Small intestine (tissue), 7 donors: ENCODE measurements at regions not wholly inside any gene's neighbourhood (a gene's known extent, or its start where the extent isn't known, plus 50 kb on each side); places are given as distances from the start of the nearest gene placed in this dataset.
"Not testable (repeated sequence)": the region's sequence is repeated elsewhere in the genome, so short reads cannot be mapped to it uniquely, and the experiment has no call there.

Experiments
- DNase-seq, 2 donors: peaks; one replicate each; pipeline versions ENCODE4 v3.0.0 to v3.0.0-alpha.2; 2013
- FAIRE-seq: peaks from 2 replicates; lab custom pipeline; 2012; peaks lifted over from hg19 to GRCh38; lab: Jason Lieb, UNC
- H3K27ac ChIP-seq, 3 donors: one replicate each; pipeline ENCODE4 v1.5.1; 2013; ENCODE audit warnings: low read length in 2 of 3, mild to moderate bottlenecking in 2 of 3, control low read depth in 1 of 3, inconsistent platforms in 1 of 3, low read depth in 1 of 3, moderate library complexity in 1 of 3
- H3K27me3 ChIP-seq, 3 donors: one replicate each; pipeline ENCODE4 v1.6.1; 2013; ENCODE audit warnings: low read length in 3 of 3, inconsistent platforms in 1 of 3; ENCODE audit not compliant: control insufficient read depth in 3 of 3, insufficient read depth in 3 of 3
- H3K36me3 ChIP-seq, 3 donors: one replicate each; pipeline ENCODE4 v1.6.1; 2013; ENCODE audit warnings: low read length in 3 of 3, inconsistent platforms in 1 of 3, low read depth in 1 of 3, mild to moderate bottlenecking in 1 of 3, moderate library complexity in 1 of 3; ENCODE audit not compliant: control insufficient read depth in 3 of 3, insufficient read depth in 2 of 3
- H3K4me1 ChIP-seq, 3 donors: one replicate each; pipeline ENCODE4 v1.6.1; 2013; ENCODE audit warnings: low read length in 2 of 3, inconsistent platforms in 1 of 3, low read depth in 1 of 3, mild to moderate bottlenecking in 1 of 3, moderate library complexity in 1 of 3; ENCODE audit not compliant: control insufficient read depth in 3 of 3, insufficient read depth in 2 of 3
- H3K4me3 ChIP-seq, 3 donors: one replicate each; pipeline ENCODE4 v1.5.1; 2013; ENCODE audit warnings: low read length in 3 of 3, control low read depth in 1 of 3, inconsistent platforms in 1 of 3, low read depth in 1 of 3, mild to moderate bottlenecking in 1 of 3, moderate library complexity in 1 of 3
- H3K9me3 ChIP-seq, 2 donors: one replicate each; pipeline ENCODE4 v1.6.1; 2013; ENCODE audit warnings: low read depth in 1 of 2, low read length in 1 of 2; ENCODE audit not compliant: control insufficient read depth in 2 of 2, insufficient read depth in 1 of 2
- WGBS, 3 donors: extraction: QIAGEN DNeasy Blood & Tissue Kit; methylation state at CpG; one replicate each; pipeline ENCODE4 v1.1.7; 2013; 5-methylcytosine and 5-hydroxymethylcytosine counted together
- donor health status: healthy with polysubstance abuse.
- donor health status: control.
- donor health status: control.
- donor health status: Bipolar disorder and iron deficiency.
- donor health status: healthy.

- 63 to 85% (median 79%) methylated on average over 1 of the region's 1 CpG for WGBS, 3 donors
- DNase-seq: no peak
- no peaks in the 10 kb centered on the region for H3K27me3 ChIP-seq
- no peaks in the 10 kb centered on the region for H3K9me3 ChIP-seq
- H3K27ac ChIP-seq: no peak overlapping the region
- no peaks in the 10 kb centered on the region for H3K36me3 ChIP-seq
- no peak for FAIRE-seq
- H3K4me3 ChIP-seq: no peak overlapping the region
- H3K4me1 ChIP-seq: no peaks in the 10 kb centered on the region
These were observed 138.6 kb upstream of the RASA1 start for GRCh38 chr5:87129046-87129445.

DNA sequence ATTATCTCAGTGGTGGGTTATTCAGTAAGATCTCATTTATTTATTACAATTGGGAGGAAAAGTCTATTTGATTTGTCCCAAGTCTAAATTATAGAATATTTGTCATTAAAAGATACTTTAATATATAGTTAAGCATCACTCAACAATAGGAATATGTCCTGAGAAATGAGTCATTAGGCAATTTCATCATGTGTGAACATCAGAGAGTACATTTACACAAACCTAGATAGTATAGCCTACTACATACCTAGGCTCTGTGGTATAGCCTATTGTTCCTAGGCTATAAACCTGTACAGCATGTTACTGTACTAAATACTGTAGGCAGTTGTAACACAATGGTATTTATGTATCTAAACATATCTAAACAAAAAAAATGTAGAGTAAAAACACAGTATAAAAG is 135.0 kb upstream of the RASA1 start:
- H3K4me3 ChIP-seq: no peak overlapping the region
- FAIRE-seq: no peak
- H3K9me3 ChIP-seq: no peaks in the 10 kb centered on the region
- no peaks in the 10 kb centered on the region for H3K27me3 ChIP-seq
- no peaks in the 10 kb centered on the region for H3K36me3 ChIP-seq
- DNase-seq: no peak
- no peak overlapping the region for H3K27ac ChIP-seq
- no peaks in the 10 kb centered on the region for H3K4me1 ChIP-seq

- H3K36me3 ChIP-seq, H3K4me1 ChIP-seq, H3K27me3 ChIP-seq, DNase-seq, H3K4me3 ChIP-seq, H3K9me3 ChIP-seq, H3K27ac ChIP-seq, FAIRE-seq: not testable (repeated sequence)
These were observed 133.2 kb upstream of the RASA1 start for GRCh38 chr5:87134513-87134912.

DNA sequence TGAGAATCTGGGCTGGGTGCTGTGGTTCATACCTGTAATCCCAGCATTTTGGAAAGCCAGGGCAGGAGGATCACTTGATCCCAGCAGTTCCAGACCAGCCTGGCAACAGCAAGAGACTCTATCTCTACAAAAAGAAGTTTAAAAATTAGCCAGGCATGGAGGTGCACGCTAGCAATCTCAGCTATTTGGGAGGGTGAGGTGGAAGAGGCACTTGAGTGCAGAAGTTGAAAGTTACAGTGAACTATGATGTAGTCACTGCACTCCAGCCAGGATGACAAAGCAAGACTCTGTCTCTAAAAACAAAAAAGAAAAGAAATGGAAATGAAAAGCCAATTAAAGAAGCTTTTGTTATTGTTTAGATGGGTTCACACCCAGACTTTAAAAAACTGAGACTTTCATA is 131.6 kb upstream of the RASA1 start:
- DNase-seq (no peak), FAIRE-seq (no peak)
- Histone ChIP-seq H3K4me1 (no peaks in the 10 kb centered on the region), H3K36me3 (no peaks in the 10 kb centered on the region), H3K4me3 (no peak overlapping the region), H3K27ac (no peak overlapping the region), H3K27me3 (no peaks in the 10 kb centered on the region), H3K9me3 (no peaks in the 10 kb centered on the region)
- WGBS, 3 donors: 25 to 56% (median 29%) methylated on average over 1 of the region's 1 CpG

GRCh38 chr5:87136733-87137132 is 130.9 kb upstream of the RASA1 start:
- H3K27me3 ChIP-seq: no peaks in the 10 kb centered on the region
- FAIRE-seq (no peak), DNase-seq (no peak)
- 93 to 100% (median 94%) methylated on average over 1 of the region's 1 CpG for WGBS, 3 donors
- H3K4me1 ChIP-seq: no peaks in the 10 kb centered on the region
- no peaks in the 10 kb centered on the region for H3K36me3 ChIP-seq
- H3K9me3 ChIP-seq: no peaks in the 10 kb centered on the region
- no peak overlapping the region for H3K4me3 ChIP-seq
- no peak overlapping the region for H3K27ac ChIP-seq

DNA sequence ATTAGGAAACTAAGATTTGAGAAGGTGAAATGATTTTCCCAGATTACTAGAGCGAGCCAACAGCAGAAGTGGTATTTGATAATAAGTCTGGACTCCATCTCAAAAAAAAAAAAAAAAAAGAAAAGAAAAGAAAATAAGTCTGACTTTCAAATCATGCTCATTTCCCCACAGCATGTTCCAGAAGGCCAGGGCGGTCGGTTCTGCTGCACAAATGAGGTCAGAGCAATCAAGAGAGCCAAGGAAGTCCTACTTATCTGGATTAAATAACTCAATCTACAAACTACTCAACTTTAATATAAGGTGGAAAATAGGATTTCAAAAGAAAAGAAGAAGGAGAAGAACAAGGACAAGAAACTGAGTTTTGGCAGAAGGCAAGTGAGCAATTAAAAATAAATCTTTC is 130.4 kb upstream of the RASA1 start:
- H3K27me3 ChIP-seq: no peaks in the 10 kb centered on the region
- FAIRE-seq: no peak
- 70 to 83% (median 77%) methylated on average over 3 of the region's 3 CpGs for WGBS, 3 donors
- H3K4me1 ChIP-seq: no peaks in the 10 kb centered on the region
- no peak overlapping the region for H3K4me3 ChIP-seq
- DNase-seq: no peak
- H3K27ac ChIP-seq: no peak overlapping the region
- H3K36me3 ChIP-seq: no peaks in the 10 kb centered on the region
- no peaks in the 10 kb centered on the region for H3K9me3 ChIP-seq

DNA sequence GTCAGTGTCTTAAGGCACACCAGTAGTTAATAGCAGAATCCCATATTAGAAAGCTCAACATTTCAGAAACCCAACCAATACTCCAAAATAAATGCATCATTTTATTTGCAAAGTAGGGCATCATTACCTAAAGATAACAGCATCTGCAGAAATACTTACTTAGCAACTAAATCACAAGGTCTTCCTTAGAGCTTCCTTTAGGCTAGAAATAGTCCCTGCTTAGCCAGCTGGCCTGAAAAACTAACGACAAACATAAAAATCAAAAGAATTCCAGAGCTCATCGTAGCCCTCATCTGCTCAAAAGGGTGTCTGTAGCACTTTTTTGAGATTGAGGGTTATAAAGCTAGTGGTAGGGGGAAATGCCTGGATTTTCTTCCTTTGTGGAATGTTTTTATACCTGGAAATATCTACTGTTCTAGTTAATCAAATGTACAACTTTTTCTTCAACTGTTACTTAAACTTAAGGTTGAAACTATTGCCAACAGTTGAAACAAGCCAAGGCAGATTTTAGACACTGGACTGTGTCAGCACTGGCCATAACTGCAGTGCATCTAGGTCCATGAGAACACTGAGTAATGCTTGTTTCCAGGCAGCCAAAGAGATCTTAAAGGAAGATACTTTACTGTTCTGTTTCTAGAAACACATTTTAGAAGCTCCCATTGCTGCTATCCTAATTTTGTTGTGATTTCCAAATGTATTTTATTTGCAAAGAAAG is 129.4 kb upstream of the RASA1 start:
- no peak for FAIRE-seq
- no peak overlapping the region for H3K27ac ChIP-seq
- WGBS, 3 donors: 45 to 67% (median 65%) methylated on average over 2 of the region's 2 CpGs

GRCh38 chr5:87139795-87140194 is 127.9 kb upstream of the RASA1 start:
- no peaks in the 10 kb centered on the region for H3K9me3 ChIP-seq
- DNase-seq (no peak), FAIRE-seq (no peak)
- no peak overlapping the region for H3K4me3 ChIP-seq
- H3K27ac ChIP-seq: no peak overlapping the region
- H3K27me3 ChIP-seq: no peaks in the 10 kb centered on the region
- H3K4me1 ChIP-seq: no peaks in the 10 kb centered on the region
- no peaks in the 10 kb centered on the region for H3K36me3 ChIP-seq

More for the DNA sequence above, 129.4 kb upstream of the RASA1 start:
- H3K27me3 ChIP-seq: no peaks in the 10 kb centered on the region
- no peaks in the 10 kb centered on the region for H3K36me3 ChIP-seq
- no peak for DNase-seq
- no peak overlapping the region for H3K4me3 ChIP-seq
- H3K4me1 ChIP-seq: no peaks in the 10 kb centered on the region
- no peaks in the 10 kb centered on the region for H3K9me3 ChIP-seq

DNA sequence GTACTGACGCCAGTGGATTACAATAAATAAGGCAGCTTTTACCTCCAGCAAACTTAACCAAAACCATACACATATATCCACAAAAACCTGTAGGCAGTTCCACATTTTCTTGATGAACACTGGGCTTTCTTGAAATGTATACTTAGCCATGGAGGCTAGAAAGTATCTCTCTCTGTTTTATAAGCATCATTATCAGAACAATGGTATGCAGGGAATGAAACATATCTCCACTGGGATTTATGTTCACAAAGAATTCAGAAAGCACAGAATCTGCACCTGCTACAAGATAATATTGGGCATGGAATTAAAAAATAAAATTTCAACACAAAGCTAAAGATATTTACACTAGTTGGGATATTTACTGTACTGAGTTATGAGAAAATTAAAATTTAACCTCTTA is 126.1 kb upstream of the RASA1 start:
- FAIRE-seq (no peak), DNase-seq (no peak)
- no peak overlapping the region for H3K27ac ChIP-seq
- no peak overlapping the region for H3K4me3 ChIP-seq
- H3K36me3 ChIP-seq: no peaks in the 10 kb centered on the region
- no peaks in the 10 kb centered on the region for H3K27me3 ChIP-seq
- 74 to 88% (median 75%) methylated on average over 1 of the region's 1 CpG for WGBS, 3 donors
- no peaks in the 10 kb centered on the region for H3K9me3 ChIP-seq
- H3K4me1 ChIP-seq: no peaks in the 10 kb centered on the region
